Keratinocyte (primary cell): ENCODE measurements at regions not wholly inside any gene's neighbourhood (a gene's known extent, or its start where the extent isn't known, plus 50 kb on each side); places are given as distances from the start of the nearest gene placed in this dataset.

Source experiments
- DNase-seq: peaks from one replicate; pipeline ENCODE4 v3.0.0-alpha.2; 2011; ENCODE audit warnings: low read depth, missing footprints, low spot score
- FAIRE-seq: peaks from 2 replicates; lab custom pipeline; 2011; peaks lifted over from hg19 to GRCh38; lab: Jason Lieb, UNC
- H2AFZ ChIP-seq: 2 replicates; pipeline ENCODE4 v1.6.0; 2012; ENCODE audit warnings: low read length, control low read depth, inconsistent platforms; ENCODE audit not compliant: control insufficient read depth
- H3K27ac ChIP-seq: 2 replicates; pipeline ENCODE4 v1.5.1; 2011; ENCODE audit warnings: low read length; ENCODE audit not compliant: control insufficient read depth, insufficient read depth
- H3K27me3 ChIP-seq: 3 replicates; pipeline ENCODE4 v1.6.0; 2011; ENCODE audit warnings: low read length; ENCODE audit not compliant: control insufficient read depth, insufficient read depth; ENCODE audit errors: extremely low read depth
- H3K36me3 ChIP-seq, 2 experiments: 2 replicates in 1 of 2; 3 replicates in 1 of 2; pipeline ENCODE4 v1.5.1; 2011; ENCODE audit warnings: low read length in 2 of 2, mild to moderate bottlenecking in 1 of 2; ENCODE audit not compliant: control insufficient read depth in 2 of 2, insufficient read depth in 2 of 2; ENCODE audit errors: extremely low read depth in 1 of 2
- H3K4me1 ChIP-seq: 3 replicates; pipeline ENCODE4 v1.5.1; 2011; ENCODE audit warnings: low read length; ENCODE audit not compliant: control insufficient read depth, insufficient read depth; ENCODE audit errors: extremely low read depth
- H3K4me2 ChIP-seq: 3 replicates; pipeline ENCODE4 v1.6.0; 2011; ENCODE audit warnings: low read depth, low read length; ENCODE audit not compliant: control insufficient read depth, insufficient read depth; ENCODE audit errors: extremely low read depth
- H3K4me3 ChIP-seq, 3 experiments: fragments of 200-600 bp in 1 of 3; sonication (generic) in 1 of 3; 2 replicates in 2 of 3; 3 replicates in 1 of 3; pipeline ENCODE4 v1.5.1; 2011 to 2016; ENCODE audit warnings: low read length in 3 of 3, mild to moderate bottlenecking in 3 of 3, control low read depth in 2 of 3, inconsistent platforms in 1 of 3, low read depth in 1 of 3, mixed read lengths in 1 of 3, mixed run types in 1 of 3, moderate library complexity in 1 of 3; ENCODE audit not compliant: control insufficient read depth in 2 of 3, insufficient read depth in 2 of 3; ENCODE audit errors: extremely low read depth in 1 of 3
- H3K79me2 ChIP-seq: 2 replicates; pipeline ENCODE4 v1.6.0; 2012; ENCODE audit warnings: low read length; ENCODE audit not compliant: control insufficient read depth, insufficient read depth
- H3K9ac ChIP-seq: 3 replicates; pipeline ENCODE4 v1.6.0; 2011; ENCODE audit warnings: low read length; ENCODE audit not compliant: control insufficient read depth, insufficient read depth; ENCODE audit errors: extremely low read depth
- H3K9me1 ChIP-seq: 3 replicates; pipeline ENCODE4 v1.6.0; 2011; ENCODE audit warnings: low read length; ENCODE audit not compliant: control insufficient read depth, insufficient read depth; ENCODE audit errors: extremely low read depth
- H3K9me3 ChIP-seq: 2 replicates; pipeline ENCODE4 v1.5.1; 2012; ENCODE audit warnings: low read depth, low read length; ENCODE audit not compliant: control insufficient read depth
- H4K20me1 ChIP-seq: 3 replicates; pipeline ENCODE4 v1.6.0; 2011; ENCODE audit warnings: low read length; ENCODE audit not compliant: control insufficient read depth, insufficient read depth; ENCODE audit errors: extremely low read depth
- CTCF ChIP-seq, 3 experiments: IDR thresholded peaks in 1 of 3; conservative IDR thresholded peaks in 1 of 3; optimal IDR thresholded peaks in 1 of 3; 2 replicates in 2 of 3; 3 replicates in 1 of 3; pipeline versions ENCODE3 to v1.5.1; 2011; ENCODE audit warnings: low read length in 3 of 3, mild to moderate bottlenecking in 3 of 3, moderate library complexity in 2 of 3, control low read depth in 1 of 3, inconsistent platforms in 1 of 3; ENCODE audit not compliant: insufficient read depth in 2 of 3; ENCODE audit errors: extremely low read depth in 1 of 3
- EZH2 ChIP-seq: IDR thresholded peaks from one replicate; pipeline ENCODE4 v1.6.1; 2012; ENCODE audit warnings: inconsistent platforms, mild to moderate bottlenecking, low read length, moderate library complexity
- dilution Hi-C: fragments of 300-500 bp; cut with MboI; formaldehyde crosslinking; loops from one replicate; pipeline ENCODE4 v1.7.0; 2020; ENCODE audit warnings: low sequenced_read_pairs; ENCODE audit not compliant: extremely low pct_ligation_motif_present
- small RNA-seq, 3 experiments: library from RNA; depleted of rRNA; stranded (forward); fragments of <200 nt; gene quantifications; one replicate each; pipeline ENCODE3, GENCODE V24; 2012; ENCODE audit warnings: low read depth in 3 of 3, low replicate concordance in 1 of 3; ENCODE audit not compliant: insufficient read length in 3 of 3

GRCh38 chr1:24980836-24981630, 51.0 kb upstream of the RUNX3 start:
- no peaks in the 10 kb centered on the region for H3K9me1 ChIP-seq
- no peak overlapping the region for H3K27ac ChIP-seq
- no peak overlapping the region for H3K4me2 ChIP-seq
- no peaks in the 10 kb centered on the region for H4K20me1 ChIP-seq
- H2AFZ ChIP-seq = no peak overlapping the region
- H3K9ac ChIP-seq = no peak overlapping the region
- TF ChIP-seq EZH2 (no peak), CTCF (optimal IDR thresholded peaks at IDR 0.05 in 1 of 3, IDR thresholded peaks at IDR 0.05 in 1 of 3, conservative IDR thresholded peaks at IDR 0.05 in 1 of 3; ENCODE audit: extremely low read depth in 1 of 3, insufficient read depth in 2 of 3, low read length in 3 of 3) (no peak)
- H3K27me3 ChIP-seq = no peaks in the 10 kb centered on the region
- FAIRE-seq = peak; percentile 77
- peaks cover 1% of the 10 kb centered on the region for H3K9me3 ChIP-seq
- H3K36me3 ChIP-seq = no peaks in the 10 kb centered on the region
- dilution Hi-C loops = loop anchor here (10.0 kb wide), 2 partner anchors 56 to 64 kb away; no protein-coding TSS in a partner anchor
- no peaks in the 10 kb centered on the region for H3K79me2 ChIP-seq
- no peak overlapping the region for H3K4me3 ChIP-seq
- no peak for DNase-seq
- peaks cover 8% of the 10 kb centered on the region for H3K4me1 ChIP-seq

Small RNA genes in the stretch of these regions (small RNA-seq; reads per million reads assigned to genes)
- gene MIR4425 = 0 to 0.33 (median 0) reads per million in 3 experiments
